HCT116 (cell line): ENCODE measurements at regions not wholly inside any gene's neighbourhood (a gene's known extent, or its start where the extent isn't known, plus 50 kb on each side); places are given as distances from the start of the nearest gene placed in this dataset.

Experiments used
- ATAC-seq: fragments of 200-7000 bp; cut with Tn5 transposase; 2 replicates; pipeline ENCODE4 v1.9.1; 2020; ENCODE audit warnings: mild to moderate bottlenecking, moderate library complexity
- BruUV-seq: library from RNA; stranded (reverse); fragments of 400-500 nt; replicated peaks from 2 replicates; lab custom pipeline; 2021; lab: Mats Ljungman, UMichigan
- CTCF ChIA-PET: fragments of 300-600 bp; sonication (Branson Sonifier 250); formaldehyde crosslinking; loops from one replicate; lab custom pipeline; 2021; ENCODE audit warnings: antibody characterized with exemption; lab: Charles Lee
- POLR2A ChIA-PET: fragments of 300-600, 350-600 bp; sonication (Branson Sonifier 250); formaldehyde crosslinking; loops from one replicate; lab custom pipeline; 2021; ENCODE audit warnings: antibody characterized with exemption; lab: Charles Lee
- RAD21 ChIA-PET, 2 experiments: fragments of 300-600 bp; sonication (Branson Sonifier 250); formaldehyde crosslinking; loops; one replicate each; lab custom pipeline; 2023; ENCODE audit warnings: low total read pairs in 2 of 2; ENCODE audit not compliant: uncharacterized antibody in 2 of 2, unreplicated experiment in 2 of 2, low non-redundant PET in 1 of 2; lab: Charles Lee
- DNase-seq: peaks from one replicate; pipeline ENCODE4 v3.0.0-alpha.2; 2010; ENCODE audit warnings: low read depth, low spot score
- H2AFZ ChIP-seq: fragments of 200-600 bp; shearing (Covaris generic), sonication (generic); 2 replicates; pipeline ENCODE4 v1.6.1; 2017; ENCODE audit warnings: low read depth, mixed run types, mixed read lengths, antibody characterized with exemption, low read length; ENCODE audit not compliant: poor library complexity, severe bottlenecking
- H3K27ac ChIP-seq: 2 replicates; pipeline ENCODE4 v1.5.1; 2012; ENCODE audit warnings: low read depth, low read length
- H3K27me3 ChIP-seq: fragments of 200-600 bp; sonication (generic); 2 replicates; pipeline ENCODE4 v1.6.1; 2016; ENCODE audit warnings: mixed run types, low read length, mixed read lengths; ENCODE audit not compliant: insufficient read depth
- H3K36me3 ChIP-seq, 2 experiments: fragments of 200-500 bp in 1 of 2; fragments of 200-600 bp in 1 of 2; sonication (Bioruptor generic) in 1 of 2; sonication (generic) in 1 of 2; 2 replicates each; pipeline versions ENCODE4 v1.5.1 to v1.6.1; 2014 to 2016; ENCODE audit warnings: low read length in 2 of 2, inconsistent platforms in 1 of 2, mixed read lengths in 1 of 2, mixed run types in 1 of 2; ENCODE audit not compliant: insufficient read depth in 2 of 2, control insufficient read depth in 1 of 2
- H3K4me1 ChIP-seq, 2 experiments: fragments of 200-600 bp in 1 of 2; sonication (generic) in 1 of 2; 2 replicates each; pipeline versions ENCODE4 v1.5.1 to v1.6.1; 2012 to 2017; ENCODE audit warnings: low read length in 2 of 2, inconsistent platforms in 1 of 2, mild to moderate bottlenecking in 1 of 2, mixed read lengths in 1 of 2, mixed run types in 1 of 2, moderate library complexity in 1 of 2; ENCODE audit not compliant: insufficient read depth in 2 of 2, control insufficient read depth in 1 of 2
- H3K4me2 ChIP-seq: fragments of 200-600 bp; sonication (generic); 2 replicates; pipeline ENCODE4 v1.6.1; 2017; ENCODE audit warnings: mixed run types, low read length, mixed read lengths
- H3K4me3 ChIP-seq, 2 experiments: fragments of 200-600 bp in 1 of 2; sonication (generic) in 1 of 2; replicated peaks in 1 of 2; 2 replicates each; pipeline ENCODE4 v1.5.1; 2011 to 2016; ENCODE audit warnings: low read length in 2 of 2, control low read depth in 1 of 2, low read depth in 1 of 2, mild to moderate bottlenecking in 1 of 2, mixed read lengths in 1 of 2, mixed run types in 1 of 2
- H3K79me2 ChIP-seq: fragments of 200-600 bp; sonication (generic); 2 replicates; pipeline ENCODE4 v1.6.1; 2017; ENCODE audit warnings: mild to moderate bottlenecking, mixed run types, low read length, moderate library complexity, mixed read lengths; ENCODE audit not compliant: insufficient read depth
- H3K9ac ChIP-seq: fragments of 200-600 bp; sonication (generic); 2 replicates; pipeline ENCODE4 v1.6.1; 2016; ENCODE audit warnings: low read length, mixed read lengths
- H3K9me2 ChIP-seq: fragments of 200-600 bp; sonication (generic), shearing (Covaris generic); 2 replicates; pipeline ENCODE4 v1.6.1; 2017; ENCODE audit warnings: mixed run types, mild to moderate bottlenecking, moderate library complexity; ENCODE audit not compliant: insufficient read depth
- H3K9me3 ChIP-seq, 2 experiments: fragments of 200-500 bp in 1 of 2; fragments of 200-600 bp in 1 of 2; sonication (Bioruptor generic) in 1 of 2; sonication (generic) in 1 of 2; 2 replicates each; pipeline ENCODE4 v1.6.1; 2014 to 2017; ENCODE audit warnings: low read length in 2 of 2, mixed read lengths in 2 of 2, inconsistent platforms in 1 of 2, low read depth in 1 of 2, mild to moderate bottlenecking in 1 of 2, mixed run types in 1 of 2, moderate library complexity in 1 of 2; ENCODE audit not compliant: control insufficient read depth in 1 of 2, insufficient read depth in 1 of 2
- H4K20me1 ChIP-seq: fragments of 200-600 bp; sonication (generic), shearing (Covaris generic); 2 replicates; pipeline ENCODE4 v1.6.1; 2017; ENCODE audit warnings: mixed run types, mild to moderate bottlenecking, moderate library complexity; ENCODE audit not compliant: insufficient read depth
- ATF3 ChIP-seq: IDR thresholded peaks from 2 replicates; pipeline ENCODE4 v1.6.1; 2012
- EGR1 ChIP-seq: IDR thresholded peaks from 2 replicates; pipeline ENCODE4 v1.6.1; 2012; ENCODE audit warnings: low read depth
- EZH2 ChIP-seq: fragments of 200-600 bp; sonication (generic); IDR thresholded peaks from 2 replicates; pipeline ENCODE4 v1.6.1; 2017; ENCODE audit warnings: antibody characterized with exemption, mixed run types
- EZH2phosphoT487 ChIP-seq: fragments of 200-600 bp; IDR thresholded peaks from 2 replicates; pipeline ENCODE4 v1.6.1; 2018; ENCODE audit warnings: antibody characterized with exemption, borderline replicate concordance
- FOSL1 ChIP-seq: IDR thresholded peaks from 2 replicates; pipeline ENCODE4 v1.6.1; 2012; ENCODE audit warnings: low read depth
- POLR2A ChIP-seq: IDR thresholded peaks from 2 replicates; pipeline ENCODE4 v1.7.0; 2011; ENCODE audit warnings: borderline replicate concordance; ENCODE audit not compliant: insufficient read depth, insufficient read length; ENCODE audit errors: extremely low read depth
- POLR2AphosphoS5 ChIP-seq: IDR thresholded peaks from 2 replicates; pipeline ENCODE4 v1.6.1; 2011; ENCODE audit warnings: mild to moderate bottlenecking, low read depth, low read length, moderate library complexity
- REST ChIP-seq: IDR thresholded peaks from 2 replicates; pipeline ENCODE4 v1.6.1; 2012; ENCODE audit warnings: low read depth
- SP1 ChIP-seq: IDR thresholded peaks from 2 replicates; pipeline ENCODE4 v1.6.1; 2012; ENCODE audit warnings: low read depth
- TCF7L2 ChIP-seq: IDR thresholded peaks from 2 replicates; pipeline ENCODE4 v1.7.0; 2011; ENCODE audit warnings: borderline replicate concordance, inconsistent platforms; ENCODE audit not compliant: insufficient read depth, insufficient read length; ENCODE audit errors: extremely low read depth
- ZBTB33 ChIP-seq: IDR thresholded peaks from 2 replicates; pipeline ENCODE4 v1.6.1; 2011; ENCODE audit warnings: mild to moderate bottlenecking, low read length, moderate library complexity; ENCODE audit not compliant: insufficient replicate concordance; ENCODE audit errors: extremely low read depth
- ZFX ChIP-seq: fragments of 450-650 bp; IDR thresholded peaks from 2 replicates; pipeline ENCODE4 v1.6.1; 2017
- ZNF274 ChIP-seq: fragments of 200-500 bp; sonication (Bioruptor generic); IDR thresholded peaks from 2 replicates; pipeline ENCODE4 v1.6.1; 2014; ENCODE audit warnings: mild to moderate bottlenecking, low read depth, low read length, inconsistent platforms
- intact Hi-C: fragments of 100-400 bp; cut with micrococcal nuclease; formaldehyde crosslinking; loops from 2 replicates; pipeline ENCODE4 v1.10.0; 2022

- ChIA-PET POLR2A (interaction anchor here (1.0 kb wide), 1 partner anchor 13 kb away, joined by 3 read pairs; no protein-coding TSS in a partner anchor), RAD21 (no interaction called here), CTCF (no interaction called here)
- Histone ChIP-seq H2AFZ (no peak overlapping the region), H3K4me2 (no peak overlapping the region), H3K36me3 (no peaks in the 10 kb centered on the region), H3K9ac (no peak overlapping the region), H3K79me2 (no peaks in the 10 kb centered on the region), H3K4me3 (no peak overlapping the region), H3K27me3 (no peaks in the 10 kb centered on the region), H3K9me3 (peaks cover 0 to 4% of the 10 kb centered on the region in 2 experiments; a peak in 1 of 4 replicates), H3K27ac (no peak overlapping the region), H3K4me1 (peaks cover 0 to 13% of the 10 kb centered on the region in 2 experiments; a peak in 2 of 4 replicates), H3K9me2 (no peaks in the 10 kb centered on the region), H4K20me1 (no peaks in the 10 kb centered on the region)
- DNase-seq (no peak), ATAC-seq (no peak)
- intact Hi-C loops, result no loop called here
- no TSS peak for BruUV-seq
- TF ChIP-seq FOSL1, result no peak
- TF ChIP-seq POLR2AphosphoS5, result no peak
- TF ChIP-seq POLR2A, result no peak
- TF ChIP-seq EGR1, result no peak
- no peak for TF ChIP-seq ZFX
- no peak for TF ChIP-seq ZBTB33
- TF ChIP-seq EZH2, result no peak
- no peak for TF ChIP-seq ATF3
- TF ChIP-seq REST, result no peak
- no peak for TF ChIP-seq SP1
- TF ChIP-seq TCF7L2, result no peak
- TF ChIP-seq EZH2phosphoT487, result no peak
- TF ChIP-seq ZNF274, result no peak
These were observed 77.6 kb upstream of the EIF5 start for GRCh38 chr14:103256406-103256805.
